Epidermal melanocyte (primary cell): ENCODE measurements at regions not wholly inside any gene's neighbourhood (a gene's known extent, or its start where the extent isn't known, plus 50 kb on each side); places are given as distances from the start of the nearest gene placed in this dataset.
A peak's percentile ranks its signal among the peaks of the same experiment; 100 is the strongest.

Source experiments
- DNase-seq: peaks from one replicate; pipeline ENCODE4 v3.0.0; 2011; ENCODE audit warnings: low spot score; ENCODE audit not compliant: insufficient read length

- DNase-seq, result no peak
Measured at GRCh38 chr7:16978358-16979244, 96.8 kb upstream of the AGR3 start.

- DNase-seq, result no peak
Measured at GRCh38 chr7:16980539-16980938, 98.8 kb upstream of the AGR3 start.

GRCh38 chr7:16982640-16983350, 101.0 kb upstream of the AGR3 start:
- DNase-seq, result no peak

GRCh38 chr7:16984375-16984774, 102.6 kb upstream of the AGR3 start:
- no peak for DNase-seq

- no peak for DNase-seq
Measured at GRCh38 chr7:16985621-16986020, 103.8 kb upstream of the AGR3 start.

GRCh38 chr7:16986755-16987154, 105.0 kb upstream of the AGR3 start:
- DNase-seq, result no peak

GRCh38 chr7:16989811-16990413, 108.1 kb upstream of the AGR3 start:
- DNase-seq, result peak; percentile 71

- DNase-seq, result no peak
Measured at GRCh38 chr7:16991551-16991950, 109.8 kb upstream of the AGR3 start.

GRCh38 chr7:16993543-16993942, 111.8 kb upstream of the AGR3 start:
- DNase-seq, result no peak

- no peak for DNase-seq
Measured at GRCh38 chr7:16998481-16999051, 116.8 kb upstream of the AGR3 start.

- no peak for DNase-seq
Measured at GRCh38 chr7:16999541-17000267, 117.9 kb upstream of the AGR3 start.

- DNase-seq, result no peak
Measured at GRCh38 chr7:17005271-17005670, 123.5 kb upstream of the AGR3 start.

- DNase-seq, result no peak
Measured at GRCh38 chr7:17007841-17008240, 126.1 kb upstream of the AGR3 start.

- no peak for DNase-seq
Measured at GRCh38 chr7:17009007-17009719, 127.4 kb upstream of the AGR3 start.

- DNase-seq, result no peak
Measured at GRCh38 chr7:17009933-17010332, 128.2 kb upstream of the AGR3 start.

- DNase-seq, result no peak
Measured at GRCh38 chr7:17010637-17011300, 129.0 kb upstream of the AGR3 start.

GRCh38 chr7:17013204-17013603, 131.4 kb upstream of the AGR3 start:
- DNase-seq, result no peak

- DNase-seq, result no peak
Measured at GRCh38 chr7:17014686-17015085, 132.9 kb upstream of the AGR3 start.

- DNase-seq, result no peak
Measured at GRCh38 chr7:17015598-17016031, 133.8 kb upstream of the AGR3 start.

- DNase-seq, result no peak
Measured at GRCh38 chr7:17016402-17017010, 134.7 kb upstream of the AGR3 start.
